Lower lobe of right lung (tissue), 2 donors: ENCODE measurements at regions not wholly inside any gene's neighbourhood (a gene's known extent, or its start where the extent isn't known, plus 50 kb on each side); places are given as distances from the start of the nearest gene placed in this dataset.

Source experiments
- ATAC-seq, 2 donors: fragments of 200-7000 bp; cut with Tn5 transposase; one replicate each; pipeline ENCODE4 v1.9.1; 2020 to 2022; ENCODE audit warnings: mild to moderate bottlenecking in 2 of 2, moderate library complexity in 2 of 2
- DNase-seq: peaks from one replicate; pipeline ENCODE4 v3.0.0-alpha.2; 2020
- H3K27ac ChIP-seq: fragments of 200-600 bp; one replicate; pipeline ENCODE4 v1.8.0; 2022
- H3K27me3 ChIP-seq: fragments of 200-600 bp; one replicate; pipeline ENCODE4 v1.8.0; 2022; ENCODE audit warnings: low read depth
- H3K36me3 ChIP-seq: fragments of 200-600 bp; one replicate; pipeline ENCODE4 v1.8.0; 2022; ENCODE audit warnings: mild to moderate bottlenecking
- H3K4me1 ChIP-seq: fragments of 200-600 bp; one replicate; pipeline ENCODE4 v1.8.0; 2022
- H3K4me3 ChIP-seq: fragments of 200-600 bp; one replicate; pipeline ENCODE4 v1.8.0; 2022; ENCODE audit warnings: mild to moderate bottlenecking
- H3K9me3 ChIP-seq: fragments of 200-600 bp; one replicate; pipeline ENCODE4 v1.8.0; 2022
- intact Hi-C: fragments of 100-400 bp; cut with DNase I; formaldehyde crosslinking; loops from one replicate; pipeline ENCODE4 v1.11.0; 2022
- TF ChIP-seq, protein P1 (sequence below): fragments of 200-600 bp; IDR thresholded peaks from one replicate; pipeline ENCODE4 v1.8.0; 2022; ENCODE audit warnings: antibody characterized with exemption, mild to moderate bottlenecking
- donor health status: DM: no; HTN: yes; CAD: no; lungs with severe emphysema.

GRCh38 chr11:40062616-40063015 is 1396.8 kb downstream of the LRRC4C start:
- no peaks in the 10 kb centered on the region for H3K36me3 ChIP-seq
- no peak for DNase-seq
- no peaks in the 10 kb centered on the region for H3K9me3 ChIP-seq
- no peaks in the 10 kb centered on the region for H3K27me3 ChIP-seq
- intact Hi-C loops = no loop called here
- no peak overlapping the region for H3K4me3 ChIP-seq
- TF ChIP-seq, protein P1, sequence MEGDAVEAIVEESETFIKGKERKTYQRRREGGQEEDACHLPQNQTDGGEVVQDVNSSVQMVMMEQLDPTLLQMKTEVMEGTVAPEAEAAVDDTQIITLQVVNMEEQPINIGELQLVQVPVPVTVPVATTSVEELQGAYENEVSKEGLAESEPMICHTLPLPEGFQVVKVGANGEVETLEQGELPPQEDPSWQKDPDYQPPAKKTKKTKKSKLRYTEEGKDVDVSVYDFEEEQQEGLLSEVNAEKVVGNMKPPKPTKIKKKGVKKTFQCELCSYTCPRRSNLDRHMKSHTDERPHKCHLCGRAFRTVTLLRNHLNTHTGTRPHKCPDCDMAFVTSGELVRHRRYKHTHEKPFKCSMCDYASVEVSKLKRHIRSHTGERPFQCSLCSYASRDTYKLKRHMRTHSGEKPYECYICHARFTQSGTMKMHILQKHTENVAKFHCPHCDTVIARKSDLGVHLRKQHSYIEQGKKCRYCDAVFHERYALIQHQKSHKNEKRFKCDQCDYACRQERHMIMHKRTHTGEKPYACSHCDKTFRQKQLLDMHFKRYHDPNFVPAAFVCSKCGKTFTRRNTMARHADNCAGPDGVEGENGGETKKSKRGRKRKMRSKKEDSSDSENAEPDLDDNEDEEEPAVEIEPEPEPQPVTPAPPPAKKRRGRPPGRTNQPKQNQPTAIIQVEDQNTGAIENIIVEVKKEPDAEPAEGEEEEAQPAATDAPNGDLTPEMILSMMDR = no peak
- no peak for ATAC-seq
- no peak overlapping the region for H3K27ac ChIP-seq
- H3K4me1 ChIP-seq = no peaks in the 10 kb centered on the region

- no peak for DNase-seq
- Histone ChIP-seq H3K27ac (no peak overlapping the region), H3K27me3 (no peaks in the 10 kb centered on the region), H3K4me3 (no peak overlapping the region), H3K4me1 (no peaks in the 10 kb centered on the region), H3K9me3 (no peaks in the 10 kb centered on the region), H3K36me3 (no peaks in the 10 kb centered on the region)
- no peak for ATAC-seq
- intact Hi-C loops = no loop called here
- TF ChIP-seq, protein P1 = no peak
These were observed 1398.2 kb downstream of the LRRC4C start for GRCh38 chr11:40061221-40061620.

GRCh38 chr11:40054631-40055030 is 1404.8 kb downstream of the LRRC4C start:
- no peak for ATAC-seq
- no peaks in the 10 kb centered on the region for H3K27me3 ChIP-seq
- H3K36me3 ChIP-seq = no peaks in the 10 kb centered on the region
- intact Hi-C loops = no loop called here
- TF ChIP-seq, protein P1 = no peak
- no peaks in the 10 kb centered on the region for H3K9me3 ChIP-seq
- no peaks in the 10 kb centered on the region for H3K4me1 ChIP-seq
- no peak for DNase-seq
- no peak overlapping the region for H3K27ac ChIP-seq
- H3K4me3 ChIP-seq = no peak overlapping the region

DNA sequence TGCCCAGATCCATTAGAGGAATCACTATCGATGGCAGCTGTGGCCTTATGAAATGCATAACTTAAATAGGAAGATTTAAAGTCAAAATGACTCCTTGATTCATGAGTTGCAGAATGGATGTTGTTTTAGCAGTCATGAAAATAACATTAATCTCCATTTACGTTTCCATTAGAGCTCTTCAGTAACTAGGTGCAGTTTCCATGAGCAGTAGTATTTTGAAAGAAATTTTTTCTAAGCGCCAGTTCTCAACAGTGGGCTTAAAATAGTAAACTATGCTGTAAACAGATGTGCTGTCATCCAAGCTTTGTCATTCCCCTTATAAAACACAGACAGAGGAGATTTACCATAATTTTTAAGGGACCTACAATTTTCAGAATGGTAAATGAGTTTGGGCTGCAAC is 1414.1 kb downstream of the LRRC4C start:
- DNase-seq = no peak
- no peak for ATAC-seq
- H3K36me3 ChIP-seq = no peaks in the 10 kb centered on the region
- H3K4me1 ChIP-seq = no peaks in the 10 kb centered on the region
- peaks cover 5% of the 10 kb centered on the region for H3K9me3 ChIP-seq
- TF ChIP-seq, protein P1 = no peak
- no peak overlapping the region for H3K27ac ChIP-seq
- no peaks in the 10 kb centered on the region for H3K27me3 ChIP-seq
- intact Hi-C loops = no loop called here
- no peak overlapping the region for H3K4me3 ChIP-seq

DNA sequence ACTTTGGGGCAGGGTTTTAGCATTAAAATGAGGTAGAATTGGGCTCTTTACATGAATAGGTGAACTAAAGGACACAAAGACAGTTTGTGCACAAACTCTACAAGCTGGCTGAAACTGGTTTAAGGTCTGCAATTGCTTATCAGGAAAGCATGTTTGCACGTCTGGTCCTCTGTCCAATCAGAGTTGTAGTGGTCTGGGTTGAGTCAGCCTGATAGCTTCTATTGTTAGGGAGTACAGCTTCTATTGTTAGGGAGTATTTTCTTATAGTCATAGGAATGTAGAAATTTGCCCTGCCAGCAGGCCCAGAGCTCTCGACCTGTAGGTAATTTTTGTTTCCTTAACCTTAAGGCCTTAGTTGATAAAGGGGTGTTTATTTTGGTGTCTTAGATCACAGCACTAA is 1422.4 kb downstream of the LRRC4C start:
- Histone ChIP-seq H3K27ac (no peak overlapping the region), H3K4me3 (no peak overlapping the region), H3K36me3 (no peaks in the 10 kb centered on the region), H3K9me3 (no peaks in the 10 kb centered on the region), H3K4me1 (no peaks in the 10 kb centered on the region), H3K27me3 (no peaks in the 10 kb centered on the region)
- intact Hi-C loops = no loop called here
- ATAC-seq = no peak
- DNase-seq = no peak
- TF ChIP-seq, protein P1 = no peak

DNA sequence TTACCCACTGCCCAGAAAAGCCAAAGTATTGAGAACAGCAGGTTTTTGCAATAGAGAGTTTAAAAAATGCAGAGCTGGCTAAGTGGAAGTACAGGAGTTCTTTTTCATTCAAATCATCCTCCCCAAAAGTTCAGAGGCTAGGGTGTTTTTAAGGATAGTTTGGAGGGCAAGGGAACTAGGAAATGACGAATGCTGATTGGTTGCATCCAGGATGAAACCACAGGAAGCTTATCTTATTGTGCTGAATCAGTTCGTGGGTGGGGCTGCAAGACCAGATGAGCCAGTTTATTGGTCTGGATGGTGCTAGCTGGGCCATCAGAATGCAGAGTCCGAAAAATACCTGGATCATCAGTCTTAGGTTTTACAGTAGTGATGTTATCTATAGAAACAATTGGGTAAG is 1427.1 kb downstream of the LRRC4C start:
- no peaks in the 10 kb centered on the region for H3K36me3 ChIP-seq
- intact Hi-C loops = no loop called here
- DNase-seq (no peak), ATAC-seq (no peak)
- no peaks in the 10 kb centered on the region for H3K9me3 ChIP-seq
- H3K27me3 ChIP-seq = no peaks in the 10 kb centered on the region
- no peaks in the 10 kb centered on the region for H3K4me1 ChIP-seq
- no peak overlapping the region for H3K4me3 ChIP-seq
- no peak overlapping the region for H3K27ac ChIP-seq
- TF ChIP-seq, protein P1 = no peak
